PC-9 (cell line): ENCODE measurements at regions not wholly inside any gene's neighbourhood (a gene's known extent, or its start where the extent isn't known, plus 50 kb on each side); places are given as distances from the start of the nearest gene placed in this dataset.

ENCODE experiments used
- BruUV-seq: library from RNA; stranded (reverse); fragments of 400-500 nt; replicated peaks from 2 replicates; lab custom pipeline; 2021; lab: Mats Ljungman, UMichigan
- CTCF ChIA-PET: fragments of 300-600 bp; sonication (Branson Sonifier 250); formaldehyde crosslinking; loops from one replicate; lab custom pipeline; 2022; ENCODE audit warnings: antibody characterized with exemption; lab: Charles Lee
- POLR2A ChIA-PET: fragments of 300-600 bp; sonication (Branson Sonifier 250); formaldehyde crosslinking; loops from one replicate; lab custom pipeline; 2022; ENCODE audit warnings: antibody characterized with exemption; ENCODE audit not compliant: unreplicated experiment; lab: Charles Lee
- DNase-seq, 2 experiments: peaks; one replicate each; pipeline versions ENCODE4 v3.0.0 to v3.0.0-alpha.2; 2015 to 2022; ENCODE audit warnings: mixed read lengths in 1 of 2
- H2AFZ ChIP-seq: fragments of 200-600 bp; sonication (generic); 2 replicates; pipeline ENCODE4 v1.8.1; 2017; ENCODE audit warnings: antibody characterized with exemption
- H3F3A ChIP-seq: fragments of 200-600 bp; sonication (generic); 2 replicates; pipeline ENCODE4 v1.8.1; 2017; ENCODE audit warnings: antibody characterized with exemption, mild to moderate bottlenecking, low read depth; ENCODE audit not compliant: insufficient read depth
- H3K27ac ChIP-seq: fragments of 200-600 bp; sonication (generic); 2 replicates; pipeline ENCODE4 v1.6.1; 2016; ENCODE audit warnings: mixed run types
- H3K27me3 ChIP-seq: fragments of 200-600 bp; sonication (generic); 2 replicates; pipeline ENCODE4 v1.6.1; 2016; ENCODE audit warnings: low read depth, mixed run types; ENCODE audit not compliant: insufficient read depth
- H3K36me3 ChIP-seq: fragments of 200-600 bp; sonication (generic); 2 replicates; pipeline ENCODE4 v1.6.1; 2016; ENCODE audit warnings: low read depth, mixed run types
- H3K4me1 ChIP-seq: fragments of 200-600 bp; sonication (generic); replicated peaks from 2 replicates; pipeline ENCODE4 v1.6.1; 2016; ENCODE audit warnings: mixed run types; ENCODE audit not compliant: insufficient read depth
- H3K4me2 ChIP-seq: fragments of 200-600 bp; sonication (generic); 2 replicates; pipeline ENCODE4 v1.6.1; 2017; ENCODE audit warnings: mixed run types
- H3K4me3 ChIP-seq: fragments of 200-600 bp; sonication (generic); 2 replicates; pipeline ENCODE4 v1.6.1; 2016; ENCODE audit warnings: mixed run types
- H3K79me2 ChIP-seq: fragments of 200-600 bp; sonication (generic); 2 replicates; pipeline ENCODE4 v1.6.1; 2017; ENCODE audit warnings: low read depth, mixed run types
- H3K9me2 ChIP-seq: fragments of 200-600 bp; sonication (generic); 2 replicates; pipeline ENCODE4 v1.8.1; 2017; ENCODE audit warnings: mild to moderate bottlenecking; ENCODE audit not compliant: insufficient read depth
- H3K9me3 ChIP-seq: fragments of 200-600 bp; sonication (generic); 2 replicates; pipeline ENCODE4 v1.8.1; 2016; ENCODE audit warnings: low read depth; ENCODE audit not compliant: insufficient read depth
- H4K20me1 ChIP-seq: fragments of 200-600 bp; sonication (generic); 2 replicates; pipeline ENCODE4 v1.8.1; 2017; ENCODE audit not compliant: insufficient read depth
- EZH2 ChIP-seq: fragments of 200-600 bp; sonication (generic); IDR thresholded peaks from 2 replicates; pipeline ENCODE4 v1.8.0; 2017; ENCODE audit warnings: antibody characterized with exemption, low read depth
- intact Hi-C: fragments of 100-400 bp; cut with micrococcal nuclease; formaldehyde crosslinking; loops from one replicate; pipeline ENCODE4 v1.10.0; 2022; ENCODE audit not compliant: unreplicated experiment
- TF ChIP-seq, protein P1 (sequence below): fragments of 200-600 bp; sonication (generic); conservative IDR thresholded peaks from 2 replicates; pipeline ENCODE4 v1.6.1; 2017; ENCODE audit warnings: mixed run types, antibody characterized with exemption, mild to moderate bottlenecking, moderate library complexity

DNA sequence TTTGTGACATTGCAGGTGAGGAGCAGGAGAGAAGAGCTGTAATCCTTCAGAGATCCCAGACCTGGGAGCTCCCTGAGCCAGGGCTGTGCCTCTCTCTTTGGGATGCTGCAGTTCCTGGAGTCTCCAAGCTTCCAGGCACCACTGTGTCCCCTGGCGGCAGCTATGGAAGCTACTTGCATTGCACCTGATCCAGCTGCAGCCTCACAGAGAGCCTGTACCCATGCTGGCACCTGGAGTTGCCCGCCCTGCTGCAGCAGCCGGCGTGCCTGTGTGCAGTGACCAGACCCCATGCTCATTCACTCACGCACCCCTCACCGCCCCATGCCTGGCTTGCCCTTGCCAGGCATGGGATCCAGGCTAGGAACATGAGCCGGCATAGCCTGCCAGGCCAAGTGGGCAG lies 51.8 kb upstream of the MED9 start:
- Histone ChIP-seq H3K4me2 (no peak overlapping the region), H3K4me3 (no peak overlapping the region), H2AFZ (no peak overlapping the region), H3K79me2 (no peaks in the 10 kb centered on the region), H3K4me1 (no peaks in the 10 kb centered on the region), H3K9me2 (no peaks in the 10 kb centered on the region), H3K27me3 (peaks cover 61% of the 10 kb centered on the region), H3K36me3 (no peaks in the 10 kb centered on the region), H4K20me1 (no peaks in the 10 kb centered on the region), H3K9me3 (peaks cover 6% of the 10 kb centered on the region; the same call in 1 of the 2 replicates), H3K27ac (no peak overlapping the region), H3F3A (no peaks in the 10 kb centered on the region)
- ChIA-PET CTCF (no interaction called here), POLR2A (no interaction called here)
- no peak for DNase-seq
- TF ChIP-seq EZH2 = no peak
- TF ChIP-seq, protein P1, sequence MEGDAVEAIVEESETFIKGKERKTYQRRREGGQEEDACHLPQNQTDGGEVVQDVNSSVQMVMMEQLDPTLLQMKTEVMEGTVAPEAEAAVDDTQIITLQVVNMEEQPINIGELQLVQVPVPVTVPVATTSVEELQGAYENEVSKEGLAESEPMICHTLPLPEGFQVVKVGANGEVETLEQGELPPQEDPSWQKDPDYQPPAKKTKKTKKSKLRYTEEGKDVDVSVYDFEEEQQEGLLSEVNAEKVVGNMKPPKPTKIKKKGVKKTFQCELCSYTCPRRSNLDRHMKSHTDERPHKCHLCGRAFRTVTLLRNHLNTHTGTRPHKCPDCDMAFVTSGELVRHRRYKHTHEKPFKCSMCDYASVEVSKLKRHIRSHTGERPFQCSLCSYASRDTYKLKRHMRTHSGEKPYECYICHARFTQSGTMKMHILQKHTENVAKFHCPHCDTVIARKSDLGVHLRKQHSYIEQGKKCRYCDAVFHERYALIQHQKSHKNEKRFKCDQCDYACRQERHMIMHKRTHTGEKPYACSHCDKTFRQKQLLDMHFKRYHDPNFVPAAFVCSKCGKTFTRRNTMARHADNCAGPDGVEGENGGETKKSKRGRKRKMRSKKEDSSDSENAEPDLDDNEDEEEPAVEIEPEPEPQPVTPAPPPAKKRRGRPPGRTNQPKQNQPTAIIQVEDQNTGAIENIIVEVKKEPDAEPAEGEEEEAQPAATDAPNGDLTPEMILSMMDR = no peak; the same call in 1 of the 2 replicates
- no TSS peak for BruUV-seq
- intact Hi-C loops = no loop called here

GRCh38 chr17:17425591-17425990 lies 51.2 kb upstream of the MED9 start:
- Histone ChIP-seq H4K20me1 (no peaks in the 10 kb centered on the region), H3F3A (no peaks in the 10 kb centered on the region), H3K27ac (no peak overlapping the region), H3K9me2 (no peaks in the 10 kb centered on the region), H3K4me1 (no peaks in the 10 kb centered on the region), H3K79me2 (no peaks in the 10 kb centered on the region), H3K9me3 (peaks cover 6% of the 10 kb centered on the region; the same call in 1 of the 2 replicates), H3K4me2 (no peak overlapping the region), H3K27me3 (peaks cover 65% of the 10 kb centered on the region), H2AFZ (no peak overlapping the region), H3K36me3 (no peaks in the 10 kb centered on the region), H3K4me3 (no peak overlapping the region)
- DNase-seq = no peak
- TF ChIP-seq, protein P1 = no peak
- TF ChIP-seq EZH2 = no peak
- ChIA-PET CTCF (no interaction called here), POLR2A (no interaction called here)
- intact Hi-C loops = no loop called here
- BruUV-seq = no TSS peak

DNA sequence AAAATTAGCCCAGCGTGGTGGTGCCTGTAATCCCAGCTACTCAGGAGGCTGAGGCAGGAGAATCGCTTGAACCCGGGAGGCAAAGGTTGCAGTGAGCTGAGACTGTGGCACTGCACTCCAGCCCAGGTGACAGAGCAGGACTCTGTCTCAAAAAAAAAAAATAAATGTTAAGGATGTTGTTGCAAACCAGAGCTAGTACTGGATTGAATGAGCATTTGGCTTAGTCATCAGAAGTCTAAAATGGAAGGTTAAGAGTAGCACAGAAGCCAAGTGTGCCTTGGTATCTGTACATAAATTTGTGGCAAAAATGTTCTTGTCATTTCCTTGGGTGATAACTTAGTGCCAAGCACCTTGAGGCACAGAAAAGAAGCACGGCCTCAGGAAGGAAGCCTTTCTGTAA lies 50.6 kb upstream of the MED9 start:
- H3K79me2 ChIP-seq = no peaks in the 10 kb centered on the region
- H3K27me3 ChIP-seq = peaks cover 60% of the 10 kb centered on the region
- H3K4me2 ChIP-seq = no peak overlapping the region
- no peaks in the 10 kb centered on the region for H3K4me1 ChIP-seq
- H4K20me1 ChIP-seq = no peaks in the 10 kb centered on the region
- intact Hi-C loops = no loop called here
- no peak overlapping the region for H3K4me3 ChIP-seq
- BruUV-seq = no TSS peak
- peaks cover 6% of the 10 kb centered on the region; the same call in 1 of the 2 replicates for H3K9me3 ChIP-seq
- no peak for DNase-seq
- no peak overlapping the region for H3K27ac ChIP-seq
- no peak overlapping the region for H2AFZ ChIP-seq
- H3K9me2 ChIP-seq = no peaks in the 10 kb centered on the region
- ChIA-PET CTCF (no interaction called here), POLR2A (no interaction called here)
- H3K36me3 ChIP-seq = no peaks in the 10 kb centered on the region
- no peak for TF ChIP-seq EZH2
- H3F3A ChIP-seq = no peaks in the 10 kb centered on the region
